SHP77 treated with DMSO at 0.1 percent for 48 hours (cell line): ENCODE measurements at regions not wholly inside any gene's neighbourhood (a gene's known extent, or its start where the extent isn't known, plus 50 kb on each side); places are given as distances from the start of the nearest gene placed in this dataset.
A peak's percentile ranks its signal among the peaks of the same experiment; 100 is the strongest.
"Not testable (repeated sequence)": the region's sequence is repeated elsewhere in the genome, so short reads cannot be mapped to it uniquely, and the experiment has no call there.

Source experiments
- DNase-seq: peaks from one replicate; lab custom pipeline; 2025; lab: John Stamatoyannopoulos, UW

DNA sequence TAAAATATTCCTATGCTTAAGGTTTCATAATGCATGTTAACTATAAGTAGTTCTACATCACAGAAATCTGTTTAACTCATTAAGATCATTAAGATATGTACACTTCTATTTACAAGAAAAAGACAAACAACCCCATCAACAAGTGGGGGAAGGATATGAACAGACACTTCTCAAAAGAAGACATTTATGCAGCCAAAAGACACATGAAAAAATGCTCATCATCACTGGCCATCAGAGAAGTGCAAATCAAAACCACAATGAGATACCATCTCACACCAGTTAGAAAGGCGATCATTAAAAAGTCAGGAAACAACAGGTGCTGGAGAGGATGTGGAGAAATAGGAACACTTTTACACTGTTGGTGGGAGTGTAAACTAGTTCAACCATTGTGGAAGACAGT, 1084.3 kb downstream of the GATA3 start:
- not testable (repeated sequence) for DNase-seq

DNA sequence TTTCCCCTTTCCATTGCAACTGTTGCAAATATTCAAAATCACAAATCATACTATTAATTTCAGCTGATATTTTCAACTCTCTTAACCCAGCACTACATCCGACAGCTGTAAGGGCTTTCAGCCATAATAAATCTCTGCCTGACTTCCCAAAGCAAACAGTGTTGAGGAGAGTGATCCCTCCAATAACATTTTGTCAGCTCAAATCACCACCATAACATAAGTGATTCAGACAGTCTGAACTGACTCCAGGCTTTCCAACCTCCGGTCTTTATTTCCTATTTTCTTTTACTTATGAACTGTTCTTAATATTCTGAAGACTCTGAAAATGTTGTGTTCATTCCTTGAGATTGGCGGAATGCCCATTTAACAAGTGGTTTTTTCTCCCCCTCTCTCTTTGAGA, 1085.9 kb downstream of the GATA3 start:
- no peak for DNase-seq

DNA sequence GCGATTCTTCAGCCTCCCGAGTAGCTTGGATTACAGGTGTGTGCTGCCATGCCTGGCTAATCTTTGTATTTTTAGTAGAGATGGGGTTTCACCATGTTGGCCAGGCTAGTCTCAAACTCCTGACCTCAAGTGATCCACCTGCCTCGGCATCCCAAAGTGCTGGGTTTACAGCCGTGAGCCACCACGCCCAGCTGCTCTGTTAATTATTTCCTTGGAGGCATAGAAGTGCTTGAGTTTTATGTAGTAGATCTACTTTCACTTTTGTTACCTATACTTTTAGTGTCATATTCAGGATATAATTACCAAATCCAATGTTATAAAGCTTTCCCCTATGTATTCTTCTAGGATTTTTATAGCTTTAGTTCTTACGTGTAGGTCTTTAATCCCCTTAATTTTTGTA, 1093.0 kb downstream of the GATA3 start:
- DNase-seq: no peak

DNA sequence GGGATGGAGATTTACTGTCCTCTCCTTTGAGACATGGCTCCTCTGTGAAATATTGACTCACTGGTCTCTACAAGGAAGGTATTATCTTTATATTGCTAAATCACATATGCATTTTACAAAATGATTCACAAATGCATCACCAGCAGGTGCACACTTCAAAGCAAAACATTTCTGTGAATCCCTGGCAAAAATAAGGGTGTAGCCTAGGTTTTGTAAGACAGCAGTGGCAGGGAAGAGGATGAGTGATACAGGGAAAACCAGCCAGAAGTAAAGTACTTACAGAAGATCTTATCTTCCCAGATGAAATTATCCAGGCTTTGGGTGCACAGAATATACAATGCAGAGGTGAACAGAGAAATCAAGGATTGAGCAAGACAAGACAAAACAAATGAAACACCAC, 1094.6 kb downstream of the GATA3 start:
- DNase-seq: no peak

DNA sequence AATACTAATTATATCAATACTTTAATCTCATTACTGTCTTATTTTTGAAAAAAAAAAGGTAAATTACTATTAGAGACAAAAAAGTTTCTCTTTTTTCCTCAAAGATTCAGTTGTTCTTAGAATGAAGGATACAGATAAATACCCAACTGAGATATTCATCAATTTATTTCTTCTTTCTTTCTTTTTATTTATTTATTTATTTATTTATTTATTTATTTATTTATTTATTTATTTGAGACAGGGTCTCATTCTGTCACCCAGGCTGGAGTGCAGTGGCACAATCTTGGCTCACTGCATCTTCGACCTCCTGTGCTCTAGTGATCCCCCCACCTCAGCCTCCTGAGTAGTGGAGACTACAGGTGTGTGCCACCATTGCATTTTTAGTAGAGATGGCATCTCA, 1098.6 kb downstream of the GATA3 start:
- DNase-seq: not testable (repeated sequence)

DNA sequence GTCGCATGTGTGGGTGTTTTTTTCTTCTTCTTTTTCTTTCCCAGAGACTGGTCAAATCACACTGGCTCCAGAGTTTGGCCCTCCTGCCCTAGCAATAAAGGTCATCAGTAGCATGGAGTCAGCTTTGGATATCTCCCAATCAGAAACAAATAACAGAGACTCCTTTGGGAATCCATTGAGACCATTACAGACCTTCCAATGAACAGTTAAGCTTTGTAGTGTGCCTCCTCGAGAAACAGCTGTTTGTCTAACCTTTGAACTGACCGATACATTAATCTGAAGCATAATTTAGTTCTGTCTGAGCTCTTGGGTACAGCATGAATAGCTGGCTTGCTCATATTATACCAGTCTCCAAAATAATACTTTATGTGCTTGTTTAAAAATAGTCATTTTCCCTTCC, 1103.2 kb downstream of the GATA3 start:
- DNase-seq: no peak

DNA sequence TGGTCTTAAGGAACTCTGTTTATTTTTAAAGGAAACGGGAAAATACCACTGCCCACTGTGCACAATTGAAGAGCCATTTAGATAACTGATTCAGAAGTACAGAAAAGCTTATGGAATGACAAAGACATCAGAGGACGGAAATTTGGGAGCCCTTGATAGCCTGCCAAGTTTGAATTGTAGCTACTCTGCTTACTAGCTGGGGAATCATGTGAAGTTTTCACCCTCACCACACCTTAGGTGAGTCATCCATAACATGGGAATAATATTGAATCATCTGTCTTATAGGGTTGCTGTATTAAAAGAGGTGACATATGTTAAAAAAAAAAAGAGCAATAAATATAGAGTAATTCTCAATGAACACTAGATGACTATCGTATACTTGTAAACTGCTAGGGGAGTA, 1104.2 kb downstream of the GATA3 start:
- no peak for DNase-seq

DNA sequence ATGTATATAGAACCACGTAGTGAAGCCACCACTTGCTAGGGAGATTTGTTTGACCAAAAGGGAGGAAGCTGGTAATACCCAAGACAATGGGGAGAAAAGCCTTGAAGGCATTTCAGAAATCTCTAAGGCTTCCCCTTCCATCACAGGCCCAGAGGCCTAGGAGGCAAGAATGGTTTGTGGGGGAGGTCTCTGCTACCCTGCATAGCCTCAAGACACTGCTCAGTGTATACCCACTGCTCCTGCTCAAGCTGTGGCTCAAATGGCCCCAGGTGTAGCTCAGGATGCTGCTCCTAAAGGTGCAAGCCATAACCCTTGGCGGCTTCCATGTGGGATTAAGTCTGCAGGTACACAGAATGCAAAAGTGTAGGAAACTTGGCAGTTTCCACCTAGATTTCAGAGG, 1105.8 kb downstream of the GATA3 start:
- no peak for DNase-seq

DNA sequence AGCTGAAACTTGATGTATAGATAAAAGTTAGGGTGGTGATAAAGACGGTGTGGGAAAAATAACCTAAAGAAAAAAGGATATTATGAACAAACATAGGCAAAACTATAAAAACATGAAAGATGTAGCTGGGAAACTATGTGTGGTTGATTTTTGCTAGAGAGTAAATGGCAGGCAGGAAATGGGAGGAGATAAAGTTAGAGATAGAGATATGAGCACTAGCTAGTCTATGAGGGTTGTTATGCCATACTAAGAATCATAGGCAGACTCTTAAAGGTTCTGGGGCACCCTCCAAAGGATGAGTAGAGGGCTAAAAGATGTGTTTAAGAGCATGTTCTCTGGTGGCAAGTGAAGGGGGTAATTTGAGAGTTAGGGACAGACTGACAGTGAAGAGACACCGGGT, 1109.2 kb downstream of the GATA3 start:
- DNase-seq: no peak

DNA sequence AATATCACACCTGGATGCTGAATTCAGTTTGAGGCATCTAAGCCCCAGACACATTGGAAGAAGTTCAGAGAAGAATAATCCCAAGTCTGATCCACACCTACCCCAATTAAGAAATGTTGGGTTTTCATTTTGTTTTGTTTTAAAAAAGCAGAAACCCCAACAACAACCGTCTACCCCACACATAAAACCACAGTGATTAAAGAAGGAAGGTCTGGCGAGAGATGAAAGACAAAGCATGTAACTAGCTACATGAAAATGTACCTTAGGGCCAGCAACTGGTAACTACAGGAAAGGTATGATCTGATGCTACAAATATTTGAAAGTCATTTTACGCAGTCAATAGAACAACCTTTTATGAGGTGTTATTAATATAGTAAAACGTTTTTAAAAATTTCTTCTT, 1112.3 kb downstream of the GATA3 start:
- DNase-seq: no peak

DNA sequence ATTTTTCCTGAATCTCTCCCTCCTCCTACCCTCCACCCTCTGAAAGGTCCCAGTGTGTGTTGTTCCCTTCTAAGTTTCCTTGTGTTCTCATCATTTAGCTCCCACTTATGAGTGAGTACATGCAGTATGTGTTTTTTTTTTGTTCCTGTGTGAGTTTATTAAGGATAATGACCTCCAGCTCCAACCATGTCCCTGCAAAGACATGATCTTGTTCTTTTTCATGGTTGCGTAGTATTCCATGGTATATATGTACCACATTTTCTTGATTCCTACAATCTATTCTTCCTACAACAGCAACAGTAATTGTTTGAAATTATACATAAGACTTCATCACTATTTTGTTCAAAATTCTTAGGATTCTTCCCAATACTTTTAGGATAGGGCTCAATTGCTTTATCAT, 1117.8 kb downstream of the GATA3 start:
- DNase-seq: no peak

DNA sequence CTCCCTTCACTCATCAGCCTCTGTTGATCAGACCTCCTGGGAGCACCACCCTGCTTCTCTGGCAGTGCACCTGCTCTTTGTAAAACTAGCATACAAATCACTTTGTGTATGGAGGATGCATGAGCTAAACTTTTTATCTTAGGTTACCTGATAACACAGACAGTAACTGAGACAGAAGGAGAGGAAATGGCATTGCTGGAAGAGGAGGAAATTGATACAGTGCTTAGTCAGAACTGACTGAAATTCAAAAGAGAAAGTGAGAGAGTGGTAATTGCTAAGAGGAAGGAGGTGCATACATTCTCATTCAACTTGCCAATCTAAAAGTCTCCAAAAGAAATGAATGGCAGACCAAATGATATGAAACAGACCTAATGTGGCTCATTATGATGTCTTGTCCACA, 1120.7 kb downstream of the GATA3 start:
- no peak for DNase-seq

DNA sequence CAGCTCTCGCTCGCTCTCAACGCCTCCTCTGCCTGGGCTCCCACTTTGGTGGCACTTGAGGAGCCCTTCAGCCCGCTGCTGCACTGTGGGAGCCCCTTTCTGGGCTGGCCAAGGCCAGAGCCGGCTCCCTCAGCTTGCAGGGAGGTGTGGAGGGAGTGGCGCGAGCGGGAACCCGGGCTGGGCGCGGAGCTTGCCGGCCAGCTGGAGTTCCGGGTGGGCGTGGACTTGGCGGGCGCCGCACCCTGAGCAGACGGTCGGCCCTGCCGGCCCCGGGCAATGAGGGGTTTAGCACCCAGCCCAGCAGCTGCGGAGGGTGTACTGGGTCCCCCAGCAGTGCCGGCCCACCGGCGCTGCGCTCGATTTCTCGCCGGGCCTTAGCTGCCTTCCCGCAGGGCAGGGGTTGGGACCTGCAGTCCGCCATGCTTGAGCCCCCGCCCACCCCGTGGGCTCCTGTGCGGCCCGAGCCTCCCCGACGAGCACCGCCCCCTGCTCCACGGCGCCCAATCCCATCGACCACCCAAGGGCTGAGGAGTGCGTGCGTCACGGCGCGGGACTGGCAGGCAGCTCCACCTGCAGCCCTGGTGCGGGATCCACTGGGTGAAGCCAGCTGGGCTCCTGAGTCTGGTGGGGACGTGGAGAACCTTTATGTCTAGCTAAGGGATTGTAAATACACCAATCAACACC, 1128.9 kb downstream of the GATA3 start:
- peak; percentile 68 for DNase-seq

DNA sequence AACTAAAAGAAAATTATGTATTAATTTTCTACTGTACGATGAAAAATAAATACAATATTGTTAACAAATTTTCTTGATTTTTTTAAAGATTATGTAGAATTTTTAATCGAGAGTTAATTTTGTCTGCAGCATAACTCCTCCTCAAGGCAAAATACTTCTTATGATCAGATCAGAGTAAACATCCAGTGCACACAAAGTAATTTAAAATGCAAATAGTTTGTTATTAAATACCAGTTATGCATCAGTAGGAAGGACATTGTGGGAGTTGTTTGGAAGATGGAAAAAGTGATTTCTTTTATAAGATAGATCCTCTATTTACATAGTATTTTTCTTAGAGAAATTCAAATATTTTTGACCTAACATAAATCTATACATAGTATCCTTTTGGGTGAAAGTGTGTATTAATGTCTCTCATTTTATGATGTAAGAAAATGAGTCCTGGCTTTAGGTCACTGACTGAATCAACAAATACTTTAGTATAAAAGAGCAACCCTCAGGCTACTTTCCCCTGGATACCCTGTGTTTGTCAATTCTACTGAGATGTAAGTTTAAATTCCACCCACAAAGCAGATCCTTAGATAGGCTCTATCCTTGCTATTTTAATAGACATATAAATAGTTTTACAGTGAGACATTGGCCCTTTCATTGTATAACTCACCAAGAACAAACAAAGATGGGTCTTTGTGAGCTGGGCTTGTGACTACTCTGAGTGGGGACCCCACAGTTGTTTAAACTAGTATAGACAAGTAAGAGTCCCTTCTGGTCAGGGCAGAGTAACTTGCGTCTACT, 1133.7 kb downstream of the GATA3 start:
- DNase-seq: no peak

DNA sequence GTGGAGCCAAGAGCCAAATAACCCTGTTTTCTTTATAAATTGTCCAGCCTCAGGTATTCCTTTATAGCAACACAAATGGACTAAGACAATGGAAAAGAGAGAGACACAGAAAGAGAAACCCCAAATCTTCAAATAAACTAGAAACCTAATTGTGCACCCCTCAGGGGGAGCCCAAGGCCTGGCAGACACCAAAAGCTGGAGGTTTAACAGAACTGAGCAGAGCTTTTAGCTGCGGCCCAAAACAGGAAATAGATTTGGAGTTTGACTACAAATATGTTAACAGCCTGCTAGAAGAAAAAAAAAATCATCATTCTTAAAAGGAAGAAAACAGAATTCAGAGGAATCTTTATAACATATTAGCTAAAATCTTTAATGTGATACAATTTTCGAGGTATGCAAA, 1135.0 kb downstream of the GATA3 start:
- DNase-seq: no peak

DNA sequence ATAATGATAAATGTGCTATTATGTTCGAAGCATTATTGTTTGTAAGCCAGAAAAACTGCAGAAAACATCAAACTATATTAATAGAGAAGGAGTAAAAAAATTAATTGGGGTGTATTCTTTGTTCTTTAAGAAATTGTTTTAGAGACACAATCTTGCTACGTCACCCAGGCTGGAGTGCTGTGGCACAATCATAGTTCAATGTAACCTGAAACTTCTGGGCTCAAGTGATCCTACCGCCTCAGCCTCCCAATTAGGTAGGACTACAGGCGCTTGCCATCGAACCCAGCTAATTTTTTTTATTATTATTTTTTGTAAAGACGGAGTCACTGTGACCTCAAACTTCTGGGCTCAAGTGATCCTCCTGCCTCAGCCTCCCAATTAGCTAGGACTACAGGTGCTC, 1138.6 kb downstream of the GATA3 start:
- DNase-seq: no peak

DNA sequence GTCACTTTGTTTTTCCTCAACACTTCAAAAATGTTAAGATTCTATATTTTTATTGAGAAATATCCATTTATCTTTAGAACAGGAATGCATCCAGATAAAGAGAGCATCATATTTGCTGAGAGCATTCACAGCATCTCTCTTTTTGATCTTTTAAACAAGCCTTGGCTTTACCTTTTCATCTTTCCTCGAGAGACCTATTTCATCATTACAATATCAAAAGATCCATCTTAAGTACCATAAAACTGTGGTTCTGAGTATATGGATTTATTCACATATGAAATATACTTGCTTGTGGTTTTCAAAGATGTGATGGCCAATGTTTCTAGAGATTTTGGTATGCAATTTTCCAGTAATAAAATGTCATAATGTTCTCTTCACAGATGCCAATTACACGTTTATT, 1140.9 kb downstream of the GATA3 start:
- no peak for DNase-seq

DNA sequence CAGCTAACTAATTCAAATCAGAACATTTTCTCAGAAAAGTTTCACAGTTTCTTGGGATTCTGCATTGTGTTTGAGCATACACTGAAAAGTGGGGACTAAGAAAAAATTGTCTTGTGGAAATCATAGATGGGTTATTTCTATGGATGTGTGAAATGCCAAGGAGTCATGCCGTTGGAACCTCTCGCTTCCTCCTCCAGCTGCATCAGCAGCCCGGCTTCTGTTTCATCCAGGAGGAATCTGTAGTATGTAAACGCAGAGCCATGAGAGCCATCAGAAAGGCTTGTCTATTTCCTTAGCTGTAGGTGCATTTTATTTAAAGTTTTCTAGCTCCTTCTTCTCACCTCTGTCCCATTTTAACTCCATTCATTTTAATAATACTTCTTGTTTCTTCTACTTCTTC, 1144.1 kb downstream of the GATA3 start:
- no peak for DNase-seq

DNA sequence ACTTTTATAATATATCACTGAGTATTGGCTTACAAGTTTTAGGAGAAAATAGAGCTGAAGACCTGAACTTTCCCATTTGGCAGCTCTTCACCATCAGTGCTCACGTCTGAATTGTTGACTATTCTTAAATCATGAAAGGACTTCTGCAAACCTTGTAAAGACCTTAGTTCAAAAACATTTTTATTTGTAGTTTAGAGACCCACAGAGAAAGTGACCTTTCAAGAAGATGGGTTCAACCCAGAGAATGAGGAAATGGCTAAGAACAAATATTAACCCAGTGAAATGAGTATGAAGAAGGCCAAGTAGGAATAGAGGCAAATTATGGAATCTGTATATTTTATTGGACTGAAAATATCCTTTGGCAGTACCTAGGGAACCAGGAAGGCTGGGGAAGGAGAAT, 1151.1 kb downstream of the GATA3 start:
- DNase-seq: no peak

DNA sequence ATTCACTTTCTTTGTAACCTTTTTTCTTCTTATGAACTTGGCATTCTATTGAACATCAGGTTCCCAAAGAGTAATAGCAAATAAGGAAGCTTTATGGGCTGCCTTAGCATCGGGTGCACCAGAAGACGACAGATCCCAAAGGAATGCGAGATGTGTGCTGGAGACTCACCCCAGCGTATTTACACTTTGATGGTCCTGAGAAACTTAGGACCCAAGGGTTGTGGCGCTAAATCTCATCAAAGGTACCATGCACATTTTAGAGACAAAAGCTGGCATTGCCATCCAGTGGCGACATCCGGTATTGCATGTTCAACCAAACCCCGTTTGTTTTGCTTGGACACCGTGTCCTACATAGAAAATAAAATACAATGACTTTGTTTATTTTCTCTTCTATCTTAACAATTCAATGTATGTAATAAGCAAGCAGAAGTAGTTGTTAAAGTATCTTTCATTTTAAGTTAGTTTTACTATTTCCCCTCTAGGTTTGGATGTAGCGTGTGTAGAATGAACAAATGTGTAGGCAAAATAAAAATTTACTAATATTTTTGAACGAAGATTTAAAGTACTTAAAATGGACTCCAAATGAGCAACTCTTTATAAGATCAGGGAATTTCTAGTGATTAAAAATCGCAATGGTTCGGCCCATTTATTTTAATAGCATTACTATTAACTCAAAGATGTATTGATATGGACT, 1154.8 kb downstream of the GATA3 start:
- no peak for DNase-seq

DNA sequence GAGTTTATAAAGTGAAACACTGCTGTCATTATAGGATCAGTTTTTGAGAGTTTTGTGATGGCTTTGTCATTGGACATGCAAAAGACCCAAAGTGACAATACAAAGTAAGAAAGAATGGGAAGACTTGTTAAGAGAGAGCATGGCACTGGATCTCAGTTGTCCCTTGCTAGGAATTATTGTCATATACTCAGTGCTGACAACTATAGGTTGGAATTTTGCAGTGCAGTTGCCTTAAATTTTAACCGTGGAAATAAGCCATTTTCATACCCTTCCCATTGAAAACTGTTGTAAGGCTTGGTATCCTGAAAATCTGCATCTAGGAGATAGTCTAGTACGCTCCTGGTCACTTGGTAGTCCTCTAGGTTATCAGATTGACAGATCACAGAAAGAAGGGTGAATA, 1156.7 kb downstream of the GATA3 start:
- DNase-seq: no peak

DNA sequence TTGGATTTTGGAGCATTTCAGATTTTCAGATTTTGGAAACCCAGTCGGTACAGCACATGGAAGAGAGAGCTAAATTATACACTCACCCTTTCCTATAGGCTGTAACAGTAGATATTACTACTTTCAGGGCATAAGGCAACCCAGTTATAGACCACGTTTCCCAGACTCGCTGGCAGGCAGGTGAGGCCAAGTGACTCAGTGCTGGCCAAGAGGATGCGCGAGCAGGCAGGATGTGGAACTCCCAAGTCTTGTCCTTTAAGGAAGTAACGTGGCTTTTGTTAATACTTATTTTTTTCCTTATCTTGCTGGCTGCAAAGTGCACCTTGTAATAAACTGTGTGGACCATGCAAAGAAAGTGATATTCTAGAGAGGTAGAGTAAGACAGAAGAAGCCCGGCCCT, 1160.1 kb downstream of the GATA3 start:
- no peak for DNase-seq

DNA sequence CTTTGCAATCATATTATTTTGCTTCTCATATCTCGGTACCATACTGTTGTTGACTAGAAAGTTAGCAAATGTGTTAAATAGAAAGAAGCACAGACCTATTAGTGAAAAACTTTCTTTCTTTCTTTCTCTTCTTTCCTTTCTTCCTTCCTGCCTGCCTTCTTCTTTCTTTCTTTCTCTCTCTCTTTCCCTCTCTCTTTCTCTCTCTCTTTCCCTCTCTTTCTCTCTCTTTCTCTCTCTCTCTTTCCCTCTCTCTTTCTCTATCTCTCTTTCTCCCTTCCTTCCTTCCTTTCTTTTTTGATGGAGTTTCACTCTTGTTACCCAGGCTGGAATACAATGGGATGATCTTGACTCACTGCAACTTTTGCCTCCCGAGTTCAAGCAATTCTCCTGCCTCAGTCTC, 1160.6 kb downstream of the GATA3 start:
- no peak for DNase-seq
